Karpas-422 (cell line): ENCODE measurements at regions not wholly inside any gene's neighbourhood (a gene's known extent, or its start where the extent isn't known, plus 50 kb on each side); places are given as distances from the start of the nearest gene placed in this dataset.
"Not testable (repeated sequence)": the region's sequence is repeated elsewhere in the genome, so short reads cannot be mapped to it uniquely, and the experiment has no call there.

ENCODE experiments used
- DNase-seq: peaks from one replicate; pipeline ENCODE4 v3.0.0-alpha.2; 2015
- H2AFZ ChIP-seq: fragments of 200-600 bp; sonication (generic); 2 replicates; pipeline ENCODE4 v1.6.1; 2014; ENCODE audit warnings: antibody characterized with exemption, low read length, mixed read lengths
- H3K27ac ChIP-seq: fragments of 200-600 bp; sonication (generic); 2 replicates; pipeline ENCODE4 v1.5.1; 2014; ENCODE audit warnings: mild to moderate bottlenecking, low read length, moderate library complexity
- H3K27me3 ChIP-seq: fragments of 200-600 bp; sonication (generic); 2 replicates; pipeline ENCODE4 v1.6.1; 2014; ENCODE audit warnings: low read length, mixed read lengths
- H3K36me3 ChIP-seq: fragments of 200-600 bp; sonication (generic); 2 replicates; pipeline ENCODE4 v1.6.1; 2014; ENCODE audit warnings: low read length, mixed read lengths; ENCODE audit not compliant: insufficient read depth
- H3K4me1 ChIP-seq: fragments of 200-600 bp; sonication (generic); 2 replicates; pipeline ENCODE4 v1.6.1; 2014; ENCODE audit warnings: mild to moderate bottlenecking, low read length, mixed read lengths
- H3K4me2 ChIP-seq: fragments of 200-600 bp; sonication (generic); 2 replicates; pipeline ENCODE4 v1.6.1; 2014; ENCODE audit warnings: low read length, low read depth, mild to moderate bottlenecking; ENCODE audit not compliant: poor library complexity, severe bottlenecking
- H3K4me3 ChIP-seq: fragments of 200-600 bp; sonication (generic); 2 replicates; pipeline ENCODE4 v1.5.1; 2014; ENCODE audit warnings: mild to moderate bottlenecking, antibody characterized with exemption, low read length, mixed read lengths
- H3K79me2 ChIP-seq: fragments of 200-600 bp; sonication (generic); 2 replicates; pipeline ENCODE4 v1.6.1; 2014; ENCODE audit warnings: mild to moderate bottlenecking, low read length, mixed read lengths
- H3K9ac ChIP-seq: fragments of 200-600 bp; sonication (generic); 2 replicates; pipeline ENCODE4 v1.6.0; 2014; ENCODE audit warnings: low read length
- H3K9me2 ChIP-seq: fragments of 200-600 bp; sonication (generic), shearing (Covaris generic); replicated peaks from 2 replicates; pipeline ENCODE4 v1.6.0; 2014; ENCODE audit warnings: mild to moderate bottlenecking, low read length, moderate library complexity; ENCODE audit not compliant: insufficient read depth
- H3K9me3 ChIP-seq: fragments of 300-700, 200-600 bp; sonication (generic); 2 replicates; pipeline ENCODE4 v1.6.1; 2014; ENCODE audit warnings: low read length, mixed read lengths
- H4K20me1 ChIP-seq: fragments of 200-600 bp; sonication (generic); 2 replicates; pipeline ENCODE4 v1.6.1; 2014; ENCODE audit warnings: mild to moderate bottlenecking, antibody characterized with exemption, low read length, low read depth; ENCODE audit not compliant: insufficient read depth

DNA sequence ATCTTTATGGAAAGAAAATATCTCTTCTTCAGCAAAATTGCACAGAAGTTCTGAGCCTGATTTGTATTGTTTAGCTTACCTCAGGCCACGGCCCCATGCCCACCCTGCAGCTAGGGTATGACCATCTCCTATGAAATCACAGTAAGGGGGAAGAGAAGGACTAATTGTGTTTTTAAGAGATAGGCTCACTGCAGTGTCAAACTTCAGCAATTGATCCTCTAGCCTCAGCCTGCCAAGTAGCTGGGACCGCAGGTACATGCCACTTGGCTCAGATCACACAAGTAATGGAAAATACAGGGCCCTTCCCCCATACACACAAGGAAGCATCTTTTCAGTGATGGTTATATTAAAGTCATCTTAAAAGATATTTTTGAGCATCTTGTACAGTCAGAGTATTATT is 60.0 kb downstream of the DMAC1 start:
- Histone ChIP-seq H3K9me2 (no peaks in the 10 kb centered on the region), H3K27me3 (no peaks in the 10 kb centered on the region), H3K36me3 (no peaks in the 10 kb centered on the region), H3K4me2 (no peak overlapping the region), H3K9ac (no peak overlapping the region), H3K9me3 (no peaks in the 10 kb centered on the region), H2AFZ (no peak overlapping the region), H3K4me3 (no peak overlapping the region), H4K20me1 (no peaks in the 10 kb centered on the region), H3K79me2 (no peaks in the 10 kb centered on the region), H3K4me1 (no peaks in the 10 kb centered on the region), H3K27ac (no peak overlapping the region)
- no peak for DNase-seq

DNA sequence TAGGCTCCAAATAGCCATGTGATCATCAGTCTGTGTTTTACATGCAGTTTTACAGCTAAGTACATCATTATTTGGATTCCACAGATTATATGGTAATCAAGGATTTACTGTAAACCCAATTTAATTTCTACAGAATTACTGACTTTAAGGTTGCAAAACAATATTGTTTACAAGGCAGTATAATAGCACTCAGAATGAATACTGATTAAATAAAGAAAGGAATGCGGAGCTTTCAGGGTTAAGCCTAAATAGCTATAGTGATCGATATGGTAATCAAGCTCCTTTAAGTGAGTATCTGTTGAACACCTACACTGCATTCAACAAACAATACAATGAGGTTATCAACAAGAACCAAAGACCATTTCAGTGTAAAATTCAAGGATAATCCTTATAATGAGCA is 64.3 kb downstream of the DMAC1 start:
- no peaks in the 10 kb centered on the region for H3K36me3 ChIP-seq
- H3K9ac ChIP-seq, result no peak overlapping the region
- no peak overlapping the region for H3K4me3 ChIP-seq
- H2AFZ ChIP-seq, result no peak overlapping the region
- H3K27me3 ChIP-seq, result no peaks in the 10 kb centered on the region
- H3K4me2 ChIP-seq, result no peak overlapping the region
- no peak overlapping the region for H3K27ac ChIP-seq
- no peaks in the 10 kb centered on the region for H3K4me1 ChIP-seq
- no peaks in the 10 kb centered on the region; the same call in 1 of the 2 replicates for H3K9me2 ChIP-seq
- no peaks in the 10 kb centered on the region for H3K9me3 ChIP-seq
- no peaks in the 10 kb centered on the region for H4K20me1 ChIP-seq
- H3K79me2 ChIP-seq, result no peaks in the 10 kb centered on the region
- DNase-seq, result no peak

DNA sequence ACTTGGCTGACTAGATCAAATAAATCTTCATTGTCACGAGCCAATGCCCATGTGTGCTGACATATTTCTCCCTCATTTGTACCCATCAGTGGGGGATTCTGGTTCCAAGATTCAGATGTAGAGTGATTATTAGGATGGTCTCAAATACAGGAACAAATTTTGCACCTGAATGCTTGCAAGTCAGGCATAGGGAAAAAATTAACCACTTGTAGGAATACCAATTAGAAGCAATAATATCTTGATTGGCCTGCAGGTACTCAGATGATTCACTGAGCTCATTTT is 69.5 kb downstream of the DMAC1 start:
- no peak overlapping the region for H3K9ac ChIP-seq
- no peaks in the 10 kb centered on the region for H3K27me3 ChIP-seq
- no peak overlapping the region for H3K4me2 ChIP-seq
- DNase-seq, result no peak
- no peaks in the 10 kb centered on the region; the same call in 1 of the 2 replicates for H3K9me2 ChIP-seq
- no peak overlapping the region for H2AFZ ChIP-seq
- H3K4me3 ChIP-seq, result no peak overlapping the region
- H4K20me1 ChIP-seq, result no peaks in the 10 kb centered on the region
- no peaks in the 10 kb centered on the region for H3K79me2 ChIP-seq
- H3K9me3 ChIP-seq, result no peaks in the 10 kb centered on the region
- no peaks in the 10 kb centered on the region for H3K4me1 ChIP-seq
- H3K36me3 ChIP-seq, result no peaks in the 10 kb centered on the region
- H3K27ac ChIP-seq, result no peak overlapping the region

DNA sequence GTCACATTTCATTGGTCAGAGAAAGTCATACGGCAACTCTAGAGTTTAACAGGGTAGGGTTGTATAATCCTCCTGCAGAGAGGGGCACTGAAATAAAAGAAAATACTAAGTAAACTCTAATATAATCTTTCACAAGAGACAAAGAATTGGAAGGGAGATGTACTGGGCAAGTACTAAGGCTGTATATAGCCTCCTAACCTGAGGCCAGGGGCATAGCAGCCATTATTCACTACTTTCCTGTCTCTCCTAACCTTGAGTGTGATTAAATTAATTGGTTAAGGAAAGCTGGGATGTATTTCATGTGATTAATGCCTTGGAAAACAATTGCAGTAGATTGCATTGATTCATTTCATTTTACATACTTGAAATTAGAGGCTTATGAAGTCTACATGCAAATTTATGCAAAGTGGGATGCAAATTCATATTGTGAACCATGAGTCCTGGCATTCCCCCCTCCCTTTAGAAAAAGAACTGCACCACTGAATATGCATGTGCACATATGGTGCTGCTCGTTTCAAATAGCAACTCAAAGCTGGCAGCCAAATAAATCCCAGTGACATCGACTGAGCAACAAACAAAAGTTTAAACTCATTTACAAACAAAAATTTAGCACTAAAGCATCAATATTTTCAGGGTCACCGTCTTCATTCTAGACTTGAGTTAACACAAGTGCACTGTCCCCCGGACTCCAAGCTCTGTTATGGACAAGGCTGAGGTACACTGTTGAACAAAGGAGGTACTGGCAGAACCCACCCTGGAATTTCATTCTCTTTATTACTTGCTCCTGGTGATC is 70.0 kb downstream of the DMAC1 start:
- no peak for DNase-seq
- Histone ChIP-seq H3K4me1 (no peaks in the 10 kb centered on the region), H2AFZ (no peak overlapping the region), H3K36me3 (no peaks in the 10 kb centered on the region), H3K9ac (no peak overlapping the region), H3K9me3 (no peaks in the 10 kb centered on the region), H3K4me2 (no peak overlapping the region), H3K79me2 (no peaks in the 10 kb centered on the region), H4K20me1 (no peaks in the 10 kb centered on the region), H3K27me3 (no peaks in the 10 kb centered on the region), H3K27ac (no peak overlapping the region), H3K9me2 (no peaks in the 10 kb centered on the region; the same call in 1 of the 2 replicates), H3K4me3 (no peak overlapping the region)

DNA sequence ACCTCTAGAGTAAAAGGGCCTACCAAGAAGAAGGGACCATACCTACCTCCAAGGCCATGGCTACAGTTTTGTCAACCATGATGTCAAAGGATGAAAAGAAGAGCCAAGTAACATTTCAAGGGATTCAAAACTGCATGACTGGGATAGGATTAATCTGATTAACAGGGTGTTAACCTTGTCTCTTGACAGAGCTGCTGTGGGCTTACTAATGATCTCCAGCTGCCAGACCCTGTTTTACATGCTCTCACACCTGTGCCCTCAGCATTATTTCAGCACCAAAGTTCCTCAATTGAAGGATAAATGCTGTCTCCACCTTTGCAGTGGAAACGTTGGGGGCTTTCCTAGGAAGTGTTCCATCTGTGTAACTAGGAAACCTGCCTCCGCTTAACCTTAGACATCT is 78.3 kb downstream of the DMAC1 start:
- H3K9me2 ChIP-seq, result no peaks in the 10 kb centered on the region
- no peaks in the 10 kb centered on the region for H3K27me3 ChIP-seq
- H3K27ac ChIP-seq, result no peak overlapping the region
- H2AFZ ChIP-seq, result no peak overlapping the region
- no peak for DNase-seq
- no peak overlapping the region for H3K4me3 ChIP-seq
- H3K79me2 ChIP-seq, result no peaks in the 10 kb centered on the region
- no peaks in the 10 kb centered on the region for H3K36me3 ChIP-seq
- no peak overlapping the region for H3K4me2 ChIP-seq
- no peak overlapping the region for H3K9ac ChIP-seq
- no peaks in the 10 kb centered on the region for H3K9me3 ChIP-seq
- no peaks in the 10 kb centered on the region for H3K4me1 ChIP-seq
- no peaks in the 10 kb centered on the region for H4K20me1 ChIP-seq

DNA sequence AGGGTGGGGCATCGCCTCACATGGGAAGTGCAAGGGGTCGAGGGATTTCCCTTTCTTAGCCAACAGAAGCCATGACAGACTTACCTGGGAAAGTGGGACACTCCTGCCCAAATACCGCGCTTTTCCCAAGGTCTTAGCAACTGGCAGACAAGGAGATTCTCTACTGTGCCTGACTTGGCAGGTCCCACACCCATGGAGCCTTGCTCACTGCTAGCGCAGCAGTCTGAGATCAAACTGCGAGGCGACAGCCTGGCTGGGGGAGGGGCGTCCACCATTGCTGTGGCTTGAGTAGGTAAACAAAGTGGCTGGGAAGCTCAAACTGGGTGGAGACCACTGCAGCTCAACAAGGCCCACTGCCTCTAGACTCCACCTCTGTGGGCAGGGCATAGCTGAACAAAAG is 86.5 kb downstream of the DMAC1 start:
- H3K4me2 ChIP-seq, H2AFZ ChIP-seq, H3K9me3 ChIP-seq, DNase-seq, H3K4me1 ChIP-seq, H3K36me3 ChIP-seq, H3K27ac ChIP-seq, H3K27me3 ChIP-seq, H3K9ac ChIP-seq, H4K20me1 ChIP-seq, H3K9me2 ChIP-seq, H3K79me2 ChIP-seq, H3K4me3 ChIP-seq: not testable (repeated sequence)

DNA sequence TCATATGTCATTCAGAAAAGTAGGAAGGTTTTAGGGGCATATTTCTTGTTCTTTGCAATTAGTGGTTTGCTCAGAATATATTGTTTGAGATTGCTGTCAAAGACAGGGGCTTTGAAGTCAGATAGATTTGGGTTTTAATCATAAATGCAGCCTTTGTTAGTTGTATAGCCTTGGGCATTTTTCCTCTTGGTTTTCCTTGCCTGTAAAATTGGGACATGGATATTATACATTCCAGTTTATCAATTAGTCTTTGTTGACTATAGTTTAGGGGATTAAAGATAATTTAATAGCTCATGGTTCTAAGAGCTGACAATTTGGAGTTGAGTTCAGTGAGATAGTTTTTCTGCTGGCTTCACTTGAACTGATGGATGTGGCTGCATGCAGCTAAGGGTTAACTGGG is 88.9 kb downstream of the DMAC1 start:
- H4K20me1 ChIP-seq, result no peaks in the 10 kb centered on the region
- no peak overlapping the region for H2AFZ ChIP-seq
- H3K36me3 ChIP-seq, result no peaks in the 10 kb centered on the region
- no peak overlapping the region for H3K27ac ChIP-seq
- no peak overlapping the region for H3K4me3 ChIP-seq
- no peak overlapping the region for H3K9ac ChIP-seq
- H3K4me2 ChIP-seq, result no peak overlapping the region
- no peak for DNase-seq
- no peaks in the 10 kb centered on the region for H3K79me2 ChIP-seq
- no peaks in the 10 kb centered on the region for H3K27me3 ChIP-seq
- 0 out of 2 replicates have a peak, but pooled peaks cover 3% of the 10 kb centered on the region for H3K9me2 ChIP-seq
- no peaks in the 10 kb centered on the region for H3K9me3 ChIP-seq
- H3K4me1 ChIP-seq, result no peaks in the 10 kb centered on the region; the same call in 1 of the 2 replicates

DNA sequence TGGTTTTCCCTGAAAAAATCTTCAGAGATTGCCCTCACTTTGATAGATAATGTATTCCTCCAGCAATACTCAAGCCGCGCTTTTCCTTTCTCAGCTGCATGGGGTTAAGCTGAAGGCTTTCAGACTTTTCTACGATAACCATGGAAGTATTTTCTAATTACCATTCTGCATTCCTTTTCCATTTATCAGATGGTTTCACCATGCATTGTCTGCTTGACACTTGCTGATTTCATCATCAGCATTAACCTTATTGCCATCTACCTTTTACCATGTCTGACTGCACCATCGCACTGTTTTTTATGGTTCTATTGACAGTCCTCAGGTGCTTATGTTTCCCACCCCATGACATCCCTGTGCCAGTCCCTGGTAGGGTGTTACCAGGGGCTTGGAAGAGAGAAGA is 91.6 kb downstream of the DMAC1 start:
- H3K4me3 ChIP-seq, result no peak overlapping the region
- H2AFZ ChIP-seq, result no peak overlapping the region
- DNase-seq, result no peak
- H3K9ac ChIP-seq, result no peak overlapping the region
- no peaks in the 10 kb centered on the region; the same call in 1 of the 2 replicates for H3K4me1 ChIP-seq
- no peaks in the 10 kb centered on the region for H3K27me3 ChIP-seq
- no peak overlapping the region for H3K4me2 ChIP-seq
- H3K27ac ChIP-seq, result no peak overlapping the region
- no peaks in the 10 kb centered on the region for H3K79me2 ChIP-seq
- H3K36me3 ChIP-seq, result no peaks in the 10 kb centered on the region
- H3K9me2 ChIP-seq, result 0 out of 2 replicates have a peak, but pooled peaks cover 3% of the 10 kb centered on the region
- no peaks in the 10 kb centered on the region for H4K20me1 ChIP-seq
- H3K9me3 ChIP-seq, result no peaks in the 10 kb centered on the region
